ENCODE measurements at regions not wholly inside any gene's neighbourhood (a gene's known extent, or its start where the extent isn't known, plus 50 kb on each side); places are given as distances from the start of the nearest gene placed in this dataset.
"Not testable (repeated sequence)": the region's sequence is repeated elsewhere in the genome, so short reads cannot be mapped to it uniquely, and the experiment has no call there.

DNA sequence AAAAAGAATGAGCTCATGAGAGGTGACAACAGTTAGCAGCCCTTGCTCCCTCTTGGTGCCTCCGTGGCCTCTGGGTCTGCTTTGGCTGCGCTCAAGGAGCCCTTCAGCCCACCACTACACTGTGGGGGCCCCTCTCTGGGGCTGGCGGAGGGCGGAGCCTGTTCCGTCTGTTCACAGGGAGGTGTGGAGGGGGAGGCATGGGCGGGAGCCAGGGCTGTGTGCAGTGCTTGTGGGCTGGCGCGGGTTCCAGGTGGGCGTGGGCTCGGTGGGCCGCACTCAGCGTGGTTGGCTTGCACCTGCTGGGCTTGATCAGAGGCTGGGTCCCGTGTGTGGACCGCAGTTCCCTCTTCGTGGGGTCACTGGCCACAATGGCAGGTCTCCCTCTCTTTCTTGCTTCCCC lies 953.4 kb upstream of the PRR20A start:
- Histone ChIP-seq H3K27me3 (replicated peaks; ENCODE audit: control insufficient read depth, insufficient read depth, low read length) (no peaks in the 10 kb centered on the region), H3K36me3 (ENCODE audit: control insufficient read depth, insufficient read depth, low read length) (no peaks in the 10 kb centered on the region), H3K4me3 (replicated peaks; ENCODE audit: low read depth, low read length) (no peak overlapping the region)
- no peak for TF ChIP-seq CTCF (IDR thresholded peaks at IDR 0.05; ENCODE audit: insufficient read depth, low read length, poor library complexity, severe bottlenecking)
- no peak for DNase-seq (ENCODE audit: extremely low read depth, insufficient read length)

GRCh38 chr13:56188582-56188981 lies 952.1 kb upstream of the PRR20A start:
- not testable (repeated sequence) for DNase-seq (ENCODE audit: extremely low read depth, insufficient read length); H3K36me3 ChIP-seq (ENCODE audit: control insufficient read depth, insufficient read depth, low read length); H3K27me3 ChIP-seq (replicated peaks; ENCODE audit: control insufficient read depth, insufficient read depth, low read length); H3K4me3 ChIP-seq (replicated peaks; ENCODE audit: low read depth, low read length)

- H3K36me3 ChIP-seq (ENCODE audit: control insufficient read depth, insufficient read depth, low read length): no peaks in the 10 kb centered on the region
- no peaks in the 10 kb centered on the region for H3K27me3 ChIP-seq (replicated peaks; ENCODE audit: control insufficient read depth, insufficient read depth, low read length)
- no peak for DNase-seq (ENCODE audit: extremely low read depth, insufficient read length)
- H3K4me3 ChIP-seq (replicated peaks; ENCODE audit: low read depth, low read length): no peak overlapping the region
- no peak for TF ChIP-seq CTCF (IDR thresholded peaks at IDR 0.05; ENCODE audit: insufficient read depth, low read length, poor library complexity, severe bottlenecking)
These were observed 951.3 kb upstream of the PRR20A start for GRCh38 chr13:56189439-56189838.

DNA sequence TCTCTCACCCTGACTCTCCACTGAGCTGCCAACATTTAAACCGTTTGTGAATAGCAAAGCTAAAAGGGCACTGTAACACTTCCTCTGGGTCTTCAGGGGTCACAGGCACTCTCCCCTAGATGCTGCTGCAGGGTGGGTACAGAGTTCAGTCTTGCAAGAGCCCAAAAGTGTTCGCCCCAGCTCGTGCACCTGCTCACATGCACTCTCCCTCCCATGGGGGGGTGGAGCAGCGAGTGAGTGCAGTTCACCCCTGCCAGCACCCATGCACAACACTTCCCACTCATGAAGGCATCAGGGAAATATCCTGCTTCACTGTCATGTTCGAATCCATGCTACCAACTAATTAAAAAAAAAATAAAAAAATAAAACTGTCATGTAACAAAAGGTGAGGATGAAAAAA lies 950.7 kb upstream of the PRR20A start:
- H3K27me3 ChIP-seq (replicated peaks; ENCODE audit: control insufficient read depth, insufficient read depth, low read length): no peaks in the 10 kb centered on the region
- H3K4me3 ChIP-seq (replicated peaks; ENCODE audit: low read depth, low read length): no peak overlapping the region
- DNase-seq (ENCODE audit: extremely low read depth, insufficient read length): no peak
- H3K36me3 ChIP-seq (ENCODE audit: control insufficient read depth, insufficient read depth, low read length): no peaks in the 10 kb centered on the region
- TF ChIP-seq CTCF (IDR thresholded peaks at IDR 0.05; ENCODE audit: insufficient read depth, low read length, poor library complexity, severe bottlenecking): no peak

DNA sequence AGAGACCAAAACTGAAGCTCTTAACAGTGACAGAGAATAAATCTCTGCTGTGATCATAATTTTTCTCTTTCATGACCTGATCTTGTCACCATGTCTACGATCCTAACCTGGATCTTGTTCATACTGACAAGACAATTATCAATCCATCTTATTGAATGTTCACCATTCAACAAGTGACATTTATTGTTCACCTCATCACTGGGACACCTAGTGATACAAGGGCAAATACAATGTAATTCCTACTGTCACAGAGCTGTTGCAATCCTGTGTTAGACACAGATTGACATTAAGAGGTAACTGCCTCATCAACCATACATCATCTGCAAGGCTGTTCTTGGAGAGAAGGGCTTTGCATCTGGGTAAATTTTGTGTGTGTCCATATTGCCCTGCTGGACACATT lies 942.4 kb upstream of the PRR20A start:
- Histone ChIP-seq H3K36me3 (ENCODE audit: control insufficient read depth, insufficient read depth, low read length) (no peaks in the 10 kb centered on the region), H3K4me3 (replicated peaks; ENCODE audit: low read depth, low read length) (no peak overlapping the region), H3K27me3 (replicated peaks; ENCODE audit: control insufficient read depth, insufficient read depth, low read length) (no peaks in the 10 kb centered on the region)
- TF ChIP-seq CTCF (IDR thresholded peaks at IDR 0.05; ENCODE audit: insufficient read depth, low read length, poor library complexity, severe bottlenecking): no peak
- DNase-seq (ENCODE audit: extremely low read depth, insufficient read length): no peak

- H3K27me3 ChIP-seq (replicated peaks; ENCODE audit: control insufficient read depth, insufficient read depth, low read length): no peaks in the 10 kb centered on the region
- no peak for DNase-seq (ENCODE audit: extremely low read depth, insufficient read length)
- H3K36me3 ChIP-seq (ENCODE audit: control insufficient read depth, insufficient read depth, low read length): no peaks in the 10 kb centered on the region
- TF ChIP-seq CTCF (IDR thresholded peaks at IDR 0.05; ENCODE audit: insufficient read depth, low read length, poor library complexity, severe bottlenecking): no peak
- H3K4me3 ChIP-seq (replicated peaks; ENCODE audit: low read depth, low read length): no peak overlapping the region
These were observed 938.9 kb upstream of the PRR20A start for GRCh38 chr13:56201834-56202233.

All from GM06990 (cell line).